K562 (cell line): ENCODE measurements at regions not wholly inside any gene's neighbourhood (a gene's known extent, or its start where the extent isn't known, plus 50 kb on each side); places are given as distances from the start of the nearest gene placed in this dataset.

Experiments
- E2F1 ChIP-seq: sonication (generic); formaldehyde crosslinking; IDR thresholded peaks from 2 replicates; pipeline ENCODE4 v1.8.1; 2023; ENCODE audit warnings: mild to moderate bottlenecking, missing genetic modification reagents, moderate library complexity
- EGR1 ChIP-seq: fragments of 450-650 bp; conservative IDR thresholded peaks from 2 replicates; pipeline ENCODE4 v1.6.1; 2017; ENCODE audit warnings: mild to moderate bottlenecking
- GATA2 ChIP-seq: sonication (generic); formaldehyde crosslinking; IDR thresholded peaks from 2 replicates; pipeline ENCODE4 v1.4.0; 2020; ENCODE audit warnings: mild to moderate bottlenecking, missing genetic modification reagents

DNA sequence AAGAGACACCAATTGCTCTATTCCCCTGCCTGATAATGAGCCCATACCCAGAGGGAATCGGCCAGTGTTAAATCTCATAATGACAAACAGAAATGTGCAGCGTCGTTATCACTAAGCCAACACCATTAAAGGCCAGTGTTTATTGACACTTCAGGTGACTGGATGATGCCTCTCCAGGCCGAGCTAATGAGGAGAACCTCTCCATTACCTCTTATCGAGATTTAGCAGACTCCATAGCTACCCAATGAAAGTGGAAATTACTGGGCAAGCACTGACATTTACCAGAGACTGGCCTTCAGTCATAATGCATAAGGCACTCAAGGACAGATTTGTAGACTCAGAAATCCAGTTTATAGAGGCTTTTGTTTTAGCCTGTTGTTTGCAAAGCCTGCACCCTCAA lies 669.5 kb downstream of the MAFB start:
- TF ChIP-seq E2F1 (CRISPR knock-in tag) (no peak), EGR1 (no peak), GATA2 (CRISPR knock-in tag) (no peak)
